Thyroid gland (tissue), 4 donors: ENCODE measurements at regions not wholly inside any gene's neighbourhood (a gene's known extent, or its start where the extent isn't known, plus 50 kb on each side); places are given as distances from the start of the nearest gene placed in this dataset.

Experiments
- DNase-seq, 2 donors: peaks; one replicate each; pipeline ENCODE4 v3.0.0-alpha.2; 2019
- H3K27ac ChIP-seq, 3 donors: fragments of 200-600 bp; sonication (generic); 1 replicate in 2 of 3; 2 replicates in 1 of 3; pipeline ENCODE4 v1.5.1; 2016 to 2019; ENCODE audit warnings: mild to moderate bottlenecking in 1 of 3, moderate library complexity in 1 of 3
- H3K27me3 ChIP-seq: fragments of 200-600 bp; sonication (generic); one replicate; pipeline ENCODE4 v1.5.1; 2019
- H3K36me3 ChIP-seq, 2 donors: fragments of 200-600 bp; sonication (generic); one replicate each; pipeline ENCODE4 v1.5.1; 2016 to 2019
- H3K4me1 ChIP-seq, 2 donors: fragments of 200-600 bp; sonication (generic); one replicate each; pipeline ENCODE4 v1.5.1; 2017 to 2019
- H3K4me3 ChIP-seq, 3 donors: fragments of 200-600 bp; sonication (generic); replicated peaks in 1 of 3; 1 replicate in 2 of 3; 2 replicates in 1 of 3; pipeline ENCODE4 v1.5.1; 2016; ENCODE audit warnings: mild to moderate bottlenecking in 1 of 3
- H3K9me3 ChIP-seq: fragments of 200-600 bp; sonication (generic); one replicate; pipeline ENCODE4 v1.5.1; 2017
- CTCF ChIP-seq, 6 experiments: fragments of 200-600 bp in 3 of 6; fragments of 450-650 bp in 3 of 6; sonication (generic) in 3 of 6; IDR thresholded peaks; one replicate each; pipeline ENCODE4 v1.5.1; 2016 to 2019; ENCODE audit warnings: antibody characterized with exemption in 6 of 6, mild to moderate bottlenecking in 2 of 6, inconsistent platforms in 1 of 6, moderate library complexity in 1 of 6
- POLR2A ChIP-seq, 2 donors: fragments of 450-650 bp; IDR thresholded peaks; one replicate each; pipeline ENCODE4 v1.6.1; 2017; ENCODE audit warnings: antibody characterized with exemption in 2 of 2, mild to moderate bottlenecking in 2 of 2, moderate library complexity in 1 of 2
- WGBS, 2 donors: methylation state at CpG; one replicate each; pipeline ENCODE4 v1.1.5; 2017; 5-methylcytosine and 5-hydroxymethylcytosine counted together
- intact Hi-C: fragments of 100-400 bp; cut with DNase I; formaldehyde crosslinking; loops from one replicate; pipeline ENCODE4 v1.15.1; 2023

GRCh38 chr14:34041220-34041619, 90.3 kb upstream of the EGLN3 start:
- Histone ChIP-seq H3K4me3 (no peak overlapping the region), H3K27ac (no peak overlapping the region), H3K27me3 (no peaks in the 10 kb centered on the region), H3K4me1 (no peaks in the 10 kb centered on the region), H3K9me3 (no peaks in the 10 kb centered on the region), H3K36me3 (no peaks in the 10 kb centered on the region)
- intact Hi-C loops = no loop called here
- no peak for DNase-seq
- no peak for TF ChIP-seq POLR2A (IDR thresholded peaks at IDR 0.05)
- no peak for TF ChIP-seq CTCF (IDR thresholded peaks at IDR 0.05)
- 78 to 86% methylated on average over 2 of the region's 2 CpGs for WGBS, 2 donors

GRCh38 chr14:34040766-34041165, 89.9 kb upstream of the EGLN3 start:
- Histone ChIP-seq H3K9me3 (no peaks in the 10 kb centered on the region), H3K27me3 (no peaks in the 10 kb centered on the region), H3K4me1 (no peaks in the 10 kb centered on the region), H3K4me3 (no peak overlapping the region), H3K27ac (no peak overlapping the region), H3K36me3 (no peaks in the 10 kb centered on the region)
- intact Hi-C loops = no loop called here
- TF ChIP-seq POLR2A (IDR thresholded peaks at IDR 0.05) = no peak
- TF ChIP-seq CTCF (IDR thresholded peaks at IDR 0.05) = no peak
- DNase-seq = no peak

GRCh38 chr14:34039428-34040047, 88.7 kb upstream of the EGLN3 start:
- WGBS, 2 donors = 58 to 61% methylated on average over 3 of the region's 3 CpGs
- intact Hi-C loops = no loop called here
- H3K27me3 ChIP-seq = no peaks in the 10 kb centered on the region
- DNase-seq = no peak
- H3K9me3 ChIP-seq = no peaks in the 10 kb centered on the region
- TF ChIP-seq POLR2A (IDR thresholded peaks at IDR 0.05) = no peak
- no peak for TF ChIP-seq CTCF (IDR thresholded peaks at IDR 0.05)
- H3K4me3 ChIP-seq = no peak overlapping the region
- no peaks in the 10 kb centered on the region for H3K4me1 ChIP-seq
- no peaks in the 10 kb centered on the region for H3K36me3 ChIP-seq
- H3K27ac ChIP-seq = no peak overlapping the region

- 81 to 84% methylated on average over 6 of the region's 6 CpGs for WGBS, 2 donors
- no peak overlapping the region for H3K27ac ChIP-seq
These were observed 87.6 kb upstream of the EGLN3 start for GRCh38 chr14:34038358-34039057.

More at GRCh38 chr14:34038358-34039057, 87.6 kb upstream of the EGLN3 start:
- intact Hi-C loops = no loop called here
- Histone ChIP-seq H3K4me1 (no peaks in the 10 kb centered on the region), H3K36me3 (no peaks in the 10 kb centered on the region), H3K4me3 (no peak overlapping the region), H3K9me3 (no peaks in the 10 kb centered on the region), H3K27me3 (no peaks in the 10 kb centered on the region)
- no peak for DNase-seq
- TF ChIP-seq POLR2A (IDR thresholded peaks at IDR 0.05) = no peak
- TF ChIP-seq CTCF (IDR thresholded peaks at IDR 0.05) = no peak
